IgD-negative memory B cell (primary cell): ENCODE measurements at regions not wholly inside any gene's neighbourhood (a gene's known extent, or its start where the extent isn't known, plus 50 kb on each side); places are given as distances from the start of the nearest gene placed in this dataset.
A peak's percentile ranks its signal among the peaks of the same experiment; 100 is the strongest.
"Not testable (repeated sequence)": the region's sequence is repeated elsewhere in the genome, so short reads cannot be mapped to it uniquely, and the experiment has no call there.

Source experiments
- H3K27ac Mint-ChIP-seq, 3 donors: one replicate each; pipeline ENCODE4 v1.8.0; 2020 to 2022; ENCODE audit warnings: mild to moderate bottlenecking in 3 of 3, mixed read lengths in 3 of 3, moderate library complexity in 1 of 3
- H3K27me3 Mint-ChIP-seq: one replicate; pipeline ENCODE4 v1.8.0; 2021; ENCODE audit warnings: mixed read lengths
- H3K36me3 Mint-ChIP-seq: one replicate; pipeline ENCODE4 v1.8.0; 2020; ENCODE audit warnings: mild to moderate bottlenecking, mixed read lengths
- H3K4me1 Mint-ChIP-seq, 3 donors: one replicate each; pipeline ENCODE4 v1.8.0; 2020 to 2022; ENCODE audit warnings: mixed read lengths in 3 of 3, mild to moderate bottlenecking in 1 of 3
- H3K4me3 Mint-ChIP-seq, 4 donors: one replicate each; pipeline ENCODE4 v1.8.0; 2020 to 2022; ENCODE audit warnings: mild to moderate bottlenecking in 4 of 4, mixed read lengths in 4 of 4, moderate library complexity in 3 of 4
- H3K9me3 Mint-ChIP-seq, 3 donors: one replicate each; pipeline ENCODE4 v1.8.0; 2020 to 2021; ENCODE audit warnings: mixed read lengths in 3 of 3, mild to moderate bottlenecking in 1 of 3

DNA sequence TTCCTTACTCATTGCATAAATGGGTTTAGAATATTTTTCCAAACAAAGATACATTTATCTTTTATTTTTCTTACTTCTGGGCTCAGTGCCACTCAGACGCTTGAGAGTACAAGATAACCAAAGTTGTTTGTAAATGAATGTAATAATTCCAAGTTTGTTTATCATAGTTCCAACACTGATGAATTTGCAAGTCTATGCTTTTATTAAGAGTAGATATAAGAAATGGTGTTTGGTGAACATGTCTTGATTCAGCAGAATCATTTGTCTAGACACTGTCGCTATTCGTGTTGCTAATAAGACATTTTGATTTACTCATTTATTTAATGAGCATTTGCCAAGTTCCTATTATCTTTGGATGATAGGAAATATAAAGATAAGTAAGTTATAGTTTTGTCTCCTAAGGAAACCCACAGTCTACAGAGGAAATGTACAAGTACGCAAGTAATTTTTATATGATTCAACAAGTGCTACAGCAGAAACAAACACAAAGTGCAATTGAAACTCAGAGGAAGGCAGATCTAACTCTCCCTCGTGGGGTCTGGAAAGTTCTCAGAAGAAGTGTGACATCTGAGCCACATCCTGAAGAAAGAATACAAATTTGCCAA is 132.8 kb upstream of the FSCB start:
- Mint-ChIP-seq H3K27ac (no peak overlapping the region), H3K27me3 (no peaks in the 10 kb centered on the region), H3K36me3 (no peaks in the 10 kb centered on the region), H3K4me1 (no peaks in the 10 kb centered on the region), H3K9me3 (no peaks in the 10 kb centered on the region), H3K4me3 (no peak overlapping the region)

DNA sequence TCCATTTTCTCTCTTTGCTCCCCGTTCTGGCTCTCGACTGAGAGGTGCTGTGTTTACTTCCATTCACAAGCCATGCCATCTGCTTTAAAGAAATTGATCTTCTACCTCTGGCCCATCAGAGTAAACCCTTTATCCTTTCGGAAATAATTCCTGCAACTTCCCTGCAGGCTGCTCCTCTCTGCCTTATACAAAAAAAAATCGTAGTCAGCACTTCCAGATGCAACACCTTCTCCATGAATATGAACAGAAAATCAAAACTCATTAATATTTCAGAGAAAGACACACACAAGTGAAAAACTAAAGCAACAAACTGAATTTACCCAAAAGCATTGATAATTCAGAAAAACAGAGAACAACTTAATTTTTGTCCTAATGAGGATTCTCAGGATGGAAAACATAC is 127.6 kb upstream of the FSCB start:
- Mint-ChIP-seq H3K9me3 (peaks cover 0 to 4% (median 3%) of the 10 kb centered on the region in 3 donors), H3K27me3 (no peaks in the 10 kb centered on the region), H3K36me3 (no peaks in the 10 kb centered on the region), H3K27ac (peak overlapping the region in 1 of 3 donors; percentile 17), H3K4me3 (no peak overlapping the region), H3K4me1 (no peaks in the 10 kb centered on the region)

- H3K4me3 Mint-ChIP-seq = no peak overlapping the region
These were observed 119.3 kb upstream of the FSCB start for GRCh38 chr14:44626423-44626822.

DNA sequence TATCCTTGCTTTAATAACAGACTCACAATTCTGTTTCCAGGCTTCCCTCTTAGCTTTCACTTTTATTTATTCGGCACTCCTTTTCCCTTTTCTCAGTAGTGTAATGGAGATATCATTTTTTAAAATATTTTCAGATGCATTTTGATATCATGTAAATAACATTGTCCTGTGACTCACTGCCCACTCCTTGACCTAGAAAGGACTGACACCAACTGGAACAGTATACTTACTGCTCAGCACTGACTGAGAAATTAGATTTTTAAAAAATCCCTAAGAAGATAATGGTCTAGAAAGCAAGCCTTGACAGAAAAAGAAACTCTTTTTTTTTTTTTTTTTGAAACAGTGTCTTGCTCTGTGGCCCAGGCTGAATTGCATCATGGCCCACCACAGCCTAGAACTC is 118.0 kb upstream of the FSCB start:
- Mint-ChIP-seq H3K9me3 (no peaks in the 10 kb centered on the region), H3K4me1 (no peaks in the 10 kb centered on the region), H3K36me3 (no peaks in the 10 kb centered on the region), H3K27ac (no peak overlapping the region), H3K4me3 (no peak overlapping the region), H3K27me3 (no peaks in the 10 kb centered on the region)

More at GRCh38 chr14:44626423-44626822, 119.3 kb upstream of the FSCB start:
- no peaks in the 10 kb centered on the region for H3K36me3 Mint-ChIP-seq
- no peaks in the 10 kb centered on the region for H3K4me1 Mint-ChIP-seq
- no peaks in the 10 kb centered on the region for H3K9me3 Mint-ChIP-seq
- no peaks in the 10 kb centered on the region for H3K27me3 Mint-ChIP-seq
- no peak overlapping the region for H3K27ac Mint-ChIP-seq

GRCh38 chr14:44620121-44621019 is 113.3 kb upstream of the FSCB start:
- no peaks in the 10 kb centered on the region for H3K27me3 Mint-ChIP-seq
- no peaks in the 10 kb centered on the region for H3K9me3 Mint-ChIP-seq
- H3K4me3 Mint-ChIP-seq = no peak overlapping the region
- no peaks in the 10 kb centered on the region for H3K36me3 Mint-ChIP-seq
- no peaks in the 10 kb centered on the region for H3K4me1 Mint-ChIP-seq
- no peak overlapping the region for H3K27ac Mint-ChIP-seq

DNA sequence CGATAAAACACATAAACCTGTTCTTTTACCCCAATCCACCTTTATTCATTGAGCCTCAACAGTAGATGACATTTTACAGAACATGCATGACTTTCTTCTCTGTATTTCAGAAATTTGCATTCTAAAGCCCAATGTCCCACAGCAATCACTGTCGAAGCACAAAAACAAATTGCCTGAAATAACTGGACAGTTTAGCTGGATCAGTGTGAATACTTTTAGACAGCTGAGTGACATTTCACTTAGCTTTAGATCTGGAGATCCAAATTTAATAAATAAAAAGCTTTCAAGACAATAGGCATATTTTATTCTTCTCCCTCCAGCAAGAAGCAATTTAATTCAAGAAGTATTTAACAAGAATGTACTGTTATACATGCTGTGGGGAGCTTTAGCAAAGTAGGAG is 109.1 kb upstream of the FSCB start:
- H3K27ac Mint-ChIP-seq = no peak overlapping the region
- no peak overlapping the region for H3K4me3 Mint-ChIP-seq
- peaks cover 1% of the 10 kb centered on the region for H3K27me3 Mint-ChIP-seq
- H3K4me1 Mint-ChIP-seq = no peaks in the 10 kb centered on the region
- no peaks in the 10 kb centered on the region for H3K36me3 Mint-ChIP-seq
- no peaks in the 10 kb centered on the region for H3K9me3 Mint-ChIP-seq

DNA sequence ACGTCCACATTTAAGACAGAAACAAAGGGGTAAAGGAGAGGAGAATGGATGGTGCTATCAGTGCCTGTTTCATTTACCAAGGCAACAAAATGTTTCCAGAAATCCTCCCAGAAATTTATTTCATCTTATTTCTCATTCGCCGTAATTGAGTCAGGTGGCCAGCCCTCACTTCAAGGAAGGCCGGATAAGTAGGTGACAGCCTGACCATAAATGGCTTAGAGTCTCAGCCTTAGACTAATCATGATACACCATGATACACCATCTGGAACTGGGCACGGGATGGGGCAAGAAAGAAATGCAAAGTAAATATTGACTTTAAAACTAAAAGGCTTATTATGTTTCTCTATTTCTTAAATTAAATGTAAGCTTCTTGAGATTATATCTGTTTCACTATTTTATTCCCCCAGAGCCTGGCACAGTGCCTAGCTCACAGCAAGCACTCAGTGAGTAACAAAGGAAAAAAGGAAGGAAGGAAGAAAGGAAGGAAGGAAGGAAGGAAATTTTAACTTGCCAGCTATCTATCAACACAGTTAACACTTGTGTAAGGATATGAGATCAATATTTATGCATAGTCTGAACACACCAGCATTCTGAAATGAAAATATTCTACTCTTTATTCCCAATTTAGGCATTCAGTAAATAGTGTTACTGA is 106.1 kb upstream of the FSCB start:
- Mint-ChIP-seq H3K9me3 (no peaks in the 10 kb centered on the region), H3K36me3 (no peaks in the 10 kb centered on the region), H3K4me3 (no peak overlapping the region), H3K27ac (no peak overlapping the region), H3K4me1 (no peaks in the 10 kb centered on the region), H3K27me3 (peaks cover 1% of the 10 kb centered on the region)

DNA sequence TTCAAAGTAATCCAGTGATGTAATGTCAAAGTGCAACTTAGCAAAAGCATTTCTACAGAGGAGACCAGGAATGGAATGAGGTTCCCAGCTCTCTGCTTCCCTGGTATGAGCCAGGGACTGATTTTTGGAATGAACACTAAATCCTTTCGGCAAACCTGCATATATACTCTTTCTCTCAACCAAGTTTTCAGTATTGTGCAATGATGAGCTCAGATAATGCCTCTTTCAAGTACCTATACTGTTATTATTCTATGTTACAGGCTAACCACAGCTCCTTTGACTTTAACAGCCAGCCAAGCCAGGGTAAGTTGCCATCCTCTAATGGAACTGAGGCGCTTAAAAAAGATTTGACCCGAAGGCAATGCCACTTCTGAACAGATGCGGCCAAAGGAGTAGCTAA is 104.9 kb upstream of the FSCB start:
- Mint-ChIP-seq H3K27ac (no peak overlapping the region), H3K4me1 (no peaks in the 10 kb centered on the region), H3K36me3 (no peaks in the 10 kb centered on the region), H3K27me3 (peaks cover 1% of the 10 kb centered on the region), H3K9me3 (no peaks in the 10 kb centered on the region), H3K4me3 (no peak overlapping the region)

DNA sequence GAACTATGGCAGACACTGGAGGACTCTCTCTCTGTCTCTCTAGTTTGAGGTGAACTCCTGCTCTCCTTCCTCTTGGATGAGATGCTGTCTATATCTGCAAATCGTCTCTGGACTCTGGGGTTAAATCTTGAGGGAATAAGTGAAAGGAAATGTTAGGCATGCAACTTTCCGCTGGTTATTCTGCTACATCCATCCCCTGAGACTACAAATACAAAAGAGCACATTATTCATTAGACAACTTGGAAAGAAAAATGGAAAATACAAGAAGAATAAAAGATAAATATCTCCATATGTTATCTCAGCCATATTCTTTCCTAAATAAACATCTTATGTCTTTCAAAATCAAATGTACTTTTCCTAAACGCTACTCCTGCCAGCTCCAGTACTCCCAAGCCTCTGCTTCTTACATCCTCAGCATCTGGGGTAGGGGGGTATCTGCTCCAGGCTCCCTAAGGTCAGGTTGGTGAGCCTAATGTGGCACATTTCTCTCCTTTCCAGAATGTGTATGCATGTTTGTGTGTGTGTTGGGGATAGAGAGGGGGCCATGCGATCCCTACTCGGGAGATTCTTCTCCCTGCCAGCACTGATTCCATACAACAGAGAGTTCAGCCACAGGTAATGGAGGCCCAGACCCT is 102.9 kb upstream of the FSCB start:
- Mint-ChIP-seq H3K27ac (peak overlapping the region in 1 of 3 donors; percentile 48), H3K27me3 (peaks cover under 1% of the 10 kb centered on the region), H3K4me3 (no peak overlapping the region), H3K4me1 (no peaks in the 10 kb centered on the region), H3K36me3 (no peaks in the 10 kb centered on the region), H3K9me3 (no peaks in the 10 kb centered on the region)

- no peaks in the 10 kb centered on the region for H3K27me3 Mint-ChIP-seq
- H3K4me3 Mint-ChIP-seq = no peak overlapping the region
- no peaks in the 10 kb centered on the region for H3K36me3 Mint-ChIP-seq
- H3K4me1 Mint-ChIP-seq = no peaks in the 10 kb centered on the region
- no peaks in the 10 kb centered on the region for H3K9me3 Mint-ChIP-seq
- no peak overlapping the region for H3K27ac Mint-ChIP-seq
These were observed 102.1 kb upstream of the FSCB start for GRCh38 chr14:44609201-44609600.

GRCh38 chr14:44607701-44608100 is 100.6 kb upstream of the FSCB start:
- H3K27ac Mint-ChIP-seq = no peak overlapping the region
- no peaks in the 10 kb centered on the region for H3K27me3 Mint-ChIP-seq
- no peaks in the 10 kb centered on the region for H3K36me3 Mint-ChIP-seq
- H3K9me3 Mint-ChIP-seq = no peaks in the 10 kb centered on the region
- H3K4me1 Mint-ChIP-seq = no peaks in the 10 kb centered on the region
- H3K4me3 Mint-ChIP-seq = no peak overlapping the region

DNA sequence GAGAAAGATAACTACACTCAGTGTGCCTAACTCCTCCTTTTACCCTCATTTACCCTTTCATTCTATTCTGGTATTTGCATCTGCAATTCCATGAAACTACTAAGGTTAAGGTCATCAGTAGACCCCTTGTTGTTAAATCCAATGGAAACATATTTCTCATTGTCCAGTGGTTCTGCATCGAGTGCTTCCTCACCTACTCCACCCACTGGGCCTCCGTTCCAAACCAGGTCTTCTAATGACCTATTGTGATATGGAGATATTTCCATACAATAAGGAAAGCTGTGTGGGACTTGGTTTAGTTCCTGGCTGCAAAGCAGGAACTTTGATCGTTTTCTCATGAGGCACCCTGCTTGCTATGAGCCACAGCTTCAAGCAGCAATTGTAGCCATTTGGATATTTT is 99.5 kb upstream of the FSCB start:
- no peak overlapping the region for H3K27ac Mint-ChIP-seq
- no peak overlapping the region for H3K4me3 Mint-ChIP-seq
- no peaks in the 10 kb centered on the region for H3K27me3 Mint-ChIP-seq
- H3K36me3 Mint-ChIP-seq = no peaks in the 10 kb centered on the region
- H3K4me1 Mint-ChIP-seq = no peaks in the 10 kb centered on the region
- no peaks in the 10 kb centered on the region for H3K9me3 Mint-ChIP-seq

DNA sequence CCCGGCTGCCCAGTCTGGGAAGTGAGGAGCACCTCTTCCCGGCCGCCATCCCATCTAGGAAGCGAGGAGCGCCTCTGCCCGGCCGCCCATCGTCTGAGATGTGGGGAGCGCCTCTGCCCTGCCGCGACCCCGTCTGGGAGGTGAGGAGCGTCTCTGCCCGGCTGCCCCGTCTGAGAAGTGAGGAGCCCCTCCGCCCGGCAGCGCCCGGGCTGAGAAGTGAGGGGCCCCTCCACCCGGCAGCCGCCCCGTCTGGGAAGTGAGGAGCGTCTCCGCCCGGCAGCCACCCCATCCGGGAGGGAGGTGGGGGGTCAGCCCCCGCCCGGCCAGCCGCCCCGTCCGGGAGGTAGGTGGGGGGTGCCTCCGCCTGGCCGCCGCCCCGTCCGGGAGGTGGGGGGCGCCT is 94.2 kb upstream of the FSCB start:
- not testable (repeated sequence) for H3K4me1 Mint-ChIP-seq, H3K36me3 Mint-ChIP-seq, H3K9me3 Mint-ChIP-seq, H3K27ac Mint-ChIP-seq, H3K4me3 Mint-ChIP-seq, H3K27me3 Mint-ChIP-seq

GRCh38 chr14:44589180-44589579 is 82.1 kb upstream of the FSCB start:
- Mint-ChIP-seq H3K9me3 (no peaks in the 10 kb centered on the region), H3K27me3 (no peaks in the 10 kb centered on the region), H3K4me3 (no peak overlapping the region), H3K27ac (no peak overlapping the region), H3K4me1 (no peaks in the 10 kb centered on the region), H3K36me3 (no peaks in the 10 kb centered on the region)

DNA sequence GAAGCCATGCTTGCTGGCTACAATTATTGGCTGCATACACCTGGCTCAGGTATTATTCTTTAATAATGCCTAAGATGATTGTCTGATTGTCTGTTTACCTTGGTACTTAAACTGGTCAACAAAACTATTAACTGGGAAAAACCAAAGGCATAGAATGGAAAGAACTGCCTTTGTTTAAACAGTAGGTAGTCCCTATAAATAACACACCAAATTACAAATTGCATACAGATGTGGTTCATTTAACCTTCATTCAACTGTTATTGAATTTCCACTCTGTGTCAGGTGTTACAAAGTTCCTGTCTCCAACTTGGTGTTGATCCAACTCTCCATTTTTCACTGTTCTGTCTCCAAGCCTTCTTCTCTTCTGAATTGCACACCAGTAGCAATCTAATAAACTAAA is 79.8 kb upstream of the FSCB start:
- H3K36me3 Mint-ChIP-seq = no peaks in the 10 kb centered on the region

More for the DNA sequence above, 79.8 kb upstream of the FSCB start:
- H3K27me3 Mint-ChIP-seq = no peaks in the 10 kb centered on the region
- H3K27ac Mint-ChIP-seq = no peak overlapping the region
- peaks cover 0 to 10% (median 6%) of the 10 kb centered on the region in 3 donors for H3K9me3 Mint-ChIP-seq
- no peaks in the 10 kb centered on the region for H3K4me1 Mint-ChIP-seq
- no peak overlapping the region for H3K4me3 Mint-ChIP-seq
